ENCODE measurements at regions not wholly inside any gene's neighbourhood (a gene's known extent, or its start where the extent isn't known, plus 50 kb on each side); places are given as distances from the start of the nearest gene placed in this dataset.
"Not testable (repeated sequence)": the region's sequence is repeated elsewhere in the genome, so short reads cannot be mapped to it uniquely, and the experiment has no call there.

DNA sequence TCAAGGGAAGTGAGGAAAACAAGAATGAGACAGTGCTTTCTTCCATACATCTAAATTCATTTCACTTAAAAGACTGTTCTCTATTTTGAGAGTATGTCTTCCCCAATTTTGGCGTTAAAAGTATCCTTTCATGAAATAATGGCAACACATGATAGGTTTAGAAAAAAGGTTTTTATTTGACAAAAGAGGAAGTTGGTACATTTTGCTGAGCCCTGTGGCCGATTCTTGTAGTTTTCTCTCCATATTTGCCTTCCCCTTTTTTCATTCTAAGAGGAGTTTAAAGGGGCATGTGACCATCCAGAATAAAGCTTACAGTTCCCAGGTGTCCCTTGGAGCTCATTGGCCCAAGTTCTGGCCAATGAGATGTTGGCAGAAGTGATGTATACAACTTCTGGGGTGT is 140.4 kb upstream of the KCNE2 start:
- Mint-ChIP-seq H3K36me3 (ENCODE audit: low read depth) (no peaks in the 10 kb centered on the region), H3K9me3 (no peaks in the 10 kb centered on the region), H3K4me1 (ENCODE audit: low read depth) (peaks cover 20% of the 10 kb centered on the region), H3K27me3 (ENCODE audit: low read depth) (no peaks in the 10 kb centered on the region), H3K27ac (no peak overlapping the region), H3K4me3 (ENCODE audit: low read depth) (no peak overlapping the region)
- intact Hi-C loops (cut with micrococcal nuclease), result no loop called here
- DNase-seq (ENCODE audit: low spot score), result no peak

- Mint-ChIP-seq H3K4me3 (ENCODE audit: low read depth) (no peak overlapping the region), H3K27me3 (ENCODE audit: low read depth) (no peaks in the 10 kb centered on the region), H3K9me3 (no peaks in the 10 kb centered on the region), H3K4me1 (ENCODE audit: low read depth) (no peaks in the 10 kb centered on the region), H3K27ac (no peak overlapping the region), H3K36me3 (ENCODE audit: low read depth) (no peaks in the 10 kb centered on the region)
- no peak for DNase-seq (ENCODE audit: low spot score)
- intact Hi-C loops (cut with micrococcal nuclease), result no loop called here
Observed at GRCh38 chr21:34227386-34227852, 136.4 kb upstream of the KCNE2 start.

- Mint-ChIP-seq H3K27me3 (ENCODE audit: low read depth) (no peaks in the 10 kb centered on the region), H3K36me3 (ENCODE audit: low read depth) (no peaks in the 10 kb centered on the region)
- intact Hi-C loops (cut with micrococcal nuclease), result no loop called here
Observed at GRCh38 chr21:34228792-34229191, 135.0 kb upstream of the KCNE2 start.

GRCh38 chr21:34229353-34229752 is 134.5 kb upstream of the KCNE2 start:
- Mint-ChIP-seq H3K4me3 (ENCODE audit: low read depth) (no peak overlapping the region), H3K27me3 (ENCODE audit: low read depth) (no peaks in the 10 kb centered on the region), H3K9me3 (no peaks in the 10 kb centered on the region), H3K4me1 (ENCODE audit: low read depth) (peaks cover 2% of the 10 kb centered on the region), H3K27ac (no peak overlapping the region), H3K36me3 (ENCODE audit: low read depth) (no peaks in the 10 kb centered on the region)
- intact Hi-C loops (cut with micrococcal nuclease), result no loop called here
- no peak for DNase-seq (ENCODE audit: low spot score)

More at GRCh38 chr21:34228792-34229191, 135.0 kb upstream of the KCNE2 start:
- no peaks in the 10 kb centered on the region for H3K4me1 Mint-ChIP-seq (ENCODE audit: low read depth)
- H3K9me3 Mint-ChIP-seq, result no peaks in the 10 kb centered on the region
- no peak overlapping the region for H3K27ac Mint-ChIP-seq
- no peak for DNase-seq (ENCODE audit: low spot score)
- H3K4me3 Mint-ChIP-seq (ENCODE audit: low read depth), result no peak overlapping the region

DNA sequence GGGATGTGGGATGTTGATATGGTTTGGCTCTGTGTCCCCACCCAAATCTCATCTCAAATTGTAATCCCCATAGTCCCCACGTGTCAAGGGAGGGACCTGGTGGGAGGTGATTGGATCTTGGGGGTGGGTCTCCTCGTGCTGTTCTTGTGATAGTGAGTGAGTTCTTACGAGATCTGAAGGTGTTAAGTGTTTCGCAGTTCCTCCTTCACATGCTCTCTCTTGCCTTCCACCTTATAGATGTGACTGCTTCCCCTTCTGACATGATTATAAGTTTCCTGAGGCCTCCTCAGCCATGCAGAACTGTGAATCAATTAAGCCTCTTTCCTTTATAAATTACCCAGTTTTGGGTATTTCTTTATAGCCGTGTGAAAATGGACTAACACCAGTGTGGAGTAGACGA is 130.1 kb upstream of the KCNE2 start:
- H3K4me1 Mint-ChIP-seq (ENCODE audit: low read depth), result not testable (repeated sequence)
- peaks cover 14% of the 10 kb centered on the region for H3K9me3 Mint-ChIP-seq

DNA sequence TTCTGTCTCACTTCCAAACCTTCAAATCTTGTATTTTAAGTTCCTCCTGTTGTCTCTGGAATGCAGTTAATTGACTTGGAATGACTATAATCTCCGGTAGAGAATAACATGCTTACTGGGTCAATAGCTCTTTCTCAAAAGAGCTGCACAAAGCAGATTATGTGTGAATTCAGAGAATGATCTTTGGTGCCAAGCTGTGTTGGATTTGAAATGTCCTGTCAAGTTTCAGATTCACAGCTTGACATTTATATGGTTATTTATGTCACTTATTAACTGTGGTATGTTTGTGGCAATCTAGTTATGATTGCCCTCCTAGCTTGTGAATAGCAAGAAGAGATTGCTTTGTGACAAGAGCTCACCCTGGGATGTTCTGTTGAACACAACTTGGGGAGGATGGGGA is 128.3 kb upstream of the KCNE2 start:
- Mint-ChIP-seq H3K27me3 (ENCODE audit: low read depth) (no peaks in the 10 kb centered on the region), H3K9me3 (peaks cover 14% of the 10 kb centered on the region), H3K27ac (no peak overlapping the region), H3K36me3 (ENCODE audit: low read depth) (no peaks in the 10 kb centered on the region), H3K4me3 (ENCODE audit: low read depth) (no peak overlapping the region), H3K4me1 (ENCODE audit: low read depth) (peaks cover 3% of the 10 kb centered on the region)
- intact Hi-C loops (cut with micrococcal nuclease), result no loop called here
- DNase-seq (ENCODE audit: low spot score), result no peak

More for the DNA sequence above, 130.1 kb upstream of the KCNE2 start:
- H3K4me3 Mint-ChIP-seq (ENCODE audit: low read depth); H3K27me3 Mint-ChIP-seq (ENCODE audit: low read depth); H3K27ac Mint-ChIP-seq; H3K36me3 Mint-ChIP-seq (ENCODE audit: low read depth); DNase-seq (ENCODE audit: low spot score); intact Hi-C loops (cut with micrococcal nuclease): not testable (repeated sequence)

DNA sequence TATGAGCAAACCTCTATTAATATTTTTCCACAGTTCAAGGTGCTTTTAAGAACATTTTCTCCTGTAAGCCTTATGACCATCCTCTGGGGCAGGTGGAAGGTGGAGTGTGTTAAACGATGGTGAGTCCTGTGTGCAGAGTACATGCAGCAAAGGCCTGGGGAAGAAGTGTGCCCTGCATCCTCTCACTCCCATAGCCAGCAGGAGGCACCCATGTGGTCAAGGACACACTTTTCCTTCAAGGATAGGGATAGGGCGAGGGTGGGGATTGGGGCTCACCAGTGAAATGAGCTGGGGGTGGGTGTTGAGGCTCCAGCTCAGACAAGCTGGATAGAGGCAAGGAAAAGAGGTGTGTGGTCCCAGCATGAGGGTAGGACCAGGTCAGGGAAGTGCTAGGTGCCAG is 120.8 kb upstream of the KCNE2 start:
- Mint-ChIP-seq H3K27me3 (ENCODE audit: low read depth) (no peaks in the 10 kb centered on the region), H3K4me3 (ENCODE audit: low read depth) (no peak overlapping the region), H3K4me1 (ENCODE audit: low read depth) (no peaks in the 10 kb centered on the region), H3K27ac (no peak overlapping the region), H3K9me3 (peaks cover 12% of the 10 kb centered on the region), H3K36me3 (ENCODE audit: low read depth) (no peaks in the 10 kb centered on the region)
- intact Hi-C loops (cut with micrococcal nuclease), result loop anchor here (2.0 kb wide), 1 partner anchor 318 kb away; no protein-coding TSS in a partner anchor
- no peak for DNase-seq (ENCODE audit: low spot score)

DNA sequence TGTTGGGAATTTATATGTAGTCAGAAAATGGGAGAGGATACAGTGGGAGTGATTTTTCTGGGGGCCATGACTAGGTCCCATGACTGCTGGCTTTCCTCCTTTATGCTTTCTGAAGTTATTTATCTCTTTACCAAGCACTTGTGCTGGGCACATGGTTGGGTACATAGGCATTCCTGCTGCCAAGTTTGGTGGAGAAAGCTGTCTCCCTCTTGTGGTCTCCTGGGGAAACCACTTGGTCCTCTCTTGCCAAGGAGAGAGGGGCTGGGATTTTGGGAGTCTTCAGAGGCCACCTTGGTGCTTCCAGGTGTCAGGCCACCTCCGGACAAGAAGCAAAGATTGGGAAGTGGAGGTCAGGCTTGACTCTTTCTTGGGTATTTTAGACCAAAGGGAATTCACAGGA is 120.2 kb upstream of the KCNE2 start:
- intact Hi-C loops (cut with micrococcal nuclease), result loop anchor here (2.0 kb wide), 1 partner anchor 319 kb away; no protein-coding TSS in a partner anchor
- no peak overlapping the region for H3K4me3 Mint-ChIP-seq (ENCODE audit: low read depth)
- DNase-seq (ENCODE audit: low spot score), result no peak
- H3K27ac Mint-ChIP-seq, result no peak overlapping the region
- H3K27me3 Mint-ChIP-seq (ENCODE audit: low read depth), result no peaks in the 10 kb centered on the region
- H3K4me1 Mint-ChIP-seq (ENCODE audit: low read depth), result no peaks in the 10 kb centered on the region
- H3K36me3 Mint-ChIP-seq (ENCODE audit: low read depth), result no peaks in the 10 kb centered on the region
- peaks cover 16% of the 10 kb centered on the region for H3K9me3 Mint-ChIP-seq

- H3K36me3 Mint-ChIP-seq (ENCODE audit: low read depth), result no peaks in the 10 kb centered on the region
- H3K4me3 Mint-ChIP-seq (ENCODE audit: low read depth), result no peak overlapping the region
- peaks cover 2% of the 10 kb centered on the region for H3K4me1 Mint-ChIP-seq (ENCODE audit: low read depth)
- H3K27ac Mint-ChIP-seq, result no peak overlapping the region
- peaks cover 6% of the 10 kb centered on the region for H3K27me3 Mint-ChIP-seq (ENCODE audit: low read depth)
- intact Hi-C loops (cut with micrococcal nuclease), result no loop called here
- H3K9me3 Mint-ChIP-seq, result peaks cover 43% of the 10 kb centered on the region
- no peak for DNase-seq (ENCODE audit: low spot score)
Observed at GRCh38 chr21:34252751-34253150, 111.1 kb upstream of the KCNE2 start.

DNA sequence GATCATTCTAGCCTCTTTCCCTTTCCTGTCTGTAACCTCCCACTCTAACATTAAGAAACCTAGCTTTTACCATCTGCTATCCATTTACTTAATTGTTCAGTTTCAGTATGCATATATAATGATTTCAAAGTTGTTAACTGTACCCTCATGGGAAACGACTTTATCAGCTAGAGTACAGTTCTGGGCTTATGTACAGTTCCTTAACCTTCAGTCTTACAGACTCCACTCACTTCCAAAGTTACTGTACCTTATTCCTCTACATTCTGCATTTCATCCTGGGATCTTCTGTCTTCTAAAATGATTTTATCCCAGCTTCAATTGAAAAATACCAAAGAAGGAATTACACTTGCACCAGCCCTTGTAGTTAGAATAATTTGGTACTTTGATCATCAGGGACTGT is 108.7 kb upstream of the KCNE2 start:
- Mint-ChIP-seq H3K4me1 (ENCODE audit: low read depth) (peaks cover 2% of the 10 kb centered on the region), H3K27ac (no peak overlapping the region), H3K27me3 (ENCODE audit: low read depth) (peaks cover 11% of the 10 kb centered on the region), H3K9me3 (peaks cover 41% of the 10 kb centered on the region), H3K36me3 (ENCODE audit: low read depth) (no peaks in the 10 kb centered on the region), H3K4me3 (ENCODE audit: low read depth) (no peak overlapping the region)
- intact Hi-C loops (cut with micrococcal nuclease), result no loop called here
- DNase-seq (ENCODE audit: low spot score), result no peak

DNA sequence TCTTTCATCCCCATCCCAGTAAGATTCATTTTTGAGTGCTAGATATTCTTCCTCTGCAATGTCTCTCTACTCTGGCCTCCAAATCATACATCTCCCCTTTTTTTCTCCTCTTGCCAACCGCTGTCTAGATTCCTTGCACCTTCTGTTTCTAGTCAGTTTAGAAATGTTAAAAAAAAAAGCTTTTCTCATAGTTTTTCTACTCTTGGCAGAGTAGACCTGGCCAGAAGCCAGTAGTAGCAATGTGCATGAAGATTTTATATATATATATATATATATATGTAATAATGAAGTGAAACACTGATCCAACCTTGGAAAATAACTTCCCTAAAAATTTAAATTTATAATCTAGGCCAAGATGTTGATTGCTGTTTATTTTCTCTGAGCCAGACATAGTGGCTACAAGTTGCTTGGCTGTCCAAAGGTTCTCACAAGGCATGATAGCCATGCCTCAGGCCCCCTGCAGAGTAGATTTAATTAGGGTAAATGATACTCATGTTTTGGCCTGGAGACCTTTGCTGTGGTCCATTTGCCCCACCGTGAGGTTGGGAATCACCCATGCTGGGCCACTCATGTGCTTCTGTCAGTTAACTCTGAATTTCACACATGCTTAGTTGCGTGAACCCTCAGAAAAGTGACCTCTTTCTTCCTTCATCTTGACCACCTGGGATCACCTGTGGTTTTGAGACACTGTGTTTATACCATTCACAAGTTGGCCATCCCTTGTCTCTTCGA is 103.4 kb upstream of the KCNE2 start:
- peaks cover 22% of the 10 kb centered on the region for H3K9me3 Mint-ChIP-seq
- no peaks in the 10 kb centered on the region for H3K4me1 Mint-ChIP-seq (ENCODE audit: low read depth)
- DNase-seq (ENCODE audit: low spot score), result no peak
- H3K36me3 Mint-ChIP-seq (ENCODE audit: low read depth), result peaks cover 8% of the 10 kb centered on the region
- peaks cover 11% of the 10 kb centered on the region for H3K27me3 Mint-ChIP-seq (ENCODE audit: low read depth)
- intact Hi-C loops (cut with micrococcal nuclease), result no loop called here
- H3K4me3 Mint-ChIP-seq (ENCODE audit: low read depth), result no peak overlapping the region
- no peak overlapping the region for H3K27ac Mint-ChIP-seq

- no peak for DNase-seq (ENCODE audit: low spot score)
- H3K4me1 Mint-ChIP-seq (ENCODE audit: low read depth), result no peaks in the 10 kb centered on the region
- no peak overlapping the region for H3K4me3 Mint-ChIP-seq (ENCODE audit: low read depth)
- H3K27me3 Mint-ChIP-seq (ENCODE audit: low read depth), result peaks cover 10% of the 10 kb centered on the region
- intact Hi-C loops (cut with micrococcal nuclease), result no loop called here
- peaks cover 8% of the 10 kb centered on the region for H3K36me3 Mint-ChIP-seq (ENCODE audit: low read depth)
- H3K27ac Mint-ChIP-seq, result no peak overlapping the region
- peaks cover 19% of the 10 kb centered on the region for H3K9me3 Mint-ChIP-seq
Observed at GRCh38 chr21:34261841-34262468, 101.9 kb upstream of the KCNE2 start.

DNA sequence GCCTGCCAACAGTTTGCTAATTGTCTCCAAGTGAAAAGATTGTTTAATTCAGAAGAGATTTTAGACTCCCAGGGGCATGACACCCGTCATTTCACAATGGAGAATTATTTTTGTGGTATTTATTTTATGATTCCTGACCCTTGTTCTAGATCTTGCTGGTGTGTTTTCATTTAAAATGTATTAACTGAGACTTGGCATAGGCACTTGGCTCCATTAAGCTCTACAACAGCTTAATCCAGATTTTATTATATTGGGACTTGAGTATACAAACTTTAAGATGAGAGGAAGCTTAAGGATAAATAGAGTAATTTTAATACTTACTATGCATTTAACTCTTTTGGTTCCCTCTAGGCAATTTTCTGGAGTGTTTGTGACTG is 101.3 kb upstream of the KCNE2 start:
- no peak overlapping the region for H3K27ac Mint-ChIP-seq
- H3K36me3 Mint-ChIP-seq (ENCODE audit: low read depth), result peaks cover 8% of the 10 kb centered on the region
- peaks cover 8% of the 10 kb centered on the region for H3K27me3 Mint-ChIP-seq (ENCODE audit: low read depth)
- no peak for DNase-seq (ENCODE audit: low spot score)
- no peaks in the 10 kb centered on the region for H3K4me1 Mint-ChIP-seq (ENCODE audit: low read depth)
- intact Hi-C loops (cut with micrococcal nuclease), result no loop called here
- no peak overlapping the region for H3K4me3 Mint-ChIP-seq (ENCODE audit: low read depth)
- H3K9me3 Mint-ChIP-seq, result peaks cover 17% of the 10 kb centered on the region
